GM12891 (cell line): ENCODE measurements at regions not wholly inside any gene's neighbourhood (a gene's known extent, or its start where the extent isn't known, plus 50 kb on each side); places are given as distances from the start of the nearest gene placed in this dataset.

Experiments
- PAX5 ChIP-seq: IDR thresholded peaks from 2 replicates; pipeline ENCODE4 v1.6.1; 2011; ENCODE audit warnings: low read length, moderate library complexity, mild to moderate bottlenecking; ENCODE audit not compliant: insufficient read depth, severe bottlenecking
- POLR2A ChIP-seq: IDR thresholded peaks from 2 replicates; pipeline ENCODE4 v1.6.1; 2011; ENCODE audit warnings: low read depth, low read length, control low read depth
- POLR2AphosphoS5 ChIP-seq: IDR thresholded peaks from 2 replicates; pipeline ENCODE4 v1.6.1; 2011; ENCODE audit warnings: low read depth, low read length, control low read depth
- POU2F2 ChIP-seq: IDR thresholded peaks from 2 replicates; pipeline ENCODE4 v1.6.1; 2011; ENCODE audit warnings: low read depth, mild to moderate bottlenecking, control low read depth, low read length, moderate library complexity
- SPI1 ChIP-seq: IDR thresholded peaks from 2 replicates; pipeline ENCODE4 v1.6.1; 2011; ENCODE audit warnings: low read depth, low read length, control low read depth
- TAF1 ChIP-seq: IDR thresholded peaks from 2 replicates; pipeline ENCODE4 v1.6.1; 2011; ENCODE audit warnings: low read depth, low read length, control low read depth

- no peak for TF ChIP-seq POLR2AphosphoS5
- no peak for TF ChIP-seq POLR2A
- no peak for TF ChIP-seq SPI1
- TF ChIP-seq TAF1 = no peak
- TF ChIP-seq PAX5 = no peak
- no peak for TF ChIP-seq POU2F2
These were observed 580.3 kb upstream of the CA10 start for GRCh38 chr17:52738791-52739190.
